ENCODE measurements at regions not wholly inside any gene's neighbourhood (a gene's known extent, or its start where the extent isn't known, plus 50 kb on each side); places are given as distances from the start of the nearest gene placed in this dataset.
A peak's percentile ranks its signal among the peaks of the same experiment; 100 is the strongest.

GRCh38 chr1:100622506-100622905 is 84.6 kb downstream of the GPR88 start:
- no peak for DNase-seq (ENCODE audit: low read depth)
- no peak overlapping the region for H3K4me3 ChIP-seq (replicated peaks; ENCODE audit: low read depth, low read length)
- TF ChIP-seq CTCF (IDR thresholded peaks at IDR 0.05; ENCODE audit: low read length, missing control alignments) = no peak

GRCh38 chr1:100622966-100623762 is 85.2 kb downstream of the GPR88 start:
- no peak overlapping the region for H3K4me3 ChIP-seq (replicated peaks; ENCODE audit: low read depth, low read length)
- peak; percentile 78 for DNase-seq (ENCODE audit: low read depth)

GRCh38 chr1:100624886-100625610 is 87.1 kb downstream of the GPR88 start:
- DNase-seq (ENCODE audit: low read depth) = no peak
- no peak overlapping the region for H3K4me3 ChIP-seq (replicated peaks; ENCODE audit: low read depth, low read length)
- TF ChIP-seq CTCF (IDR thresholded peaks at IDR 0.05; ENCODE audit: low read length, missing control alignments) = no peak

More at GRCh38 chr1:100622966-100623762, 85.2 kb downstream of the GPR88 start:
- no peak for TF ChIP-seq CTCF (IDR thresholded peaks at IDR 0.05; ENCODE audit: low read length, missing control alignments)

GRCh38 chr1:100626397-100626796 is 88.5 kb downstream of the GPR88 start:
- no peak for TF ChIP-seq CTCF (IDR thresholded peaks at IDR 0.05; ENCODE audit: low read length, missing control alignments)
- DNase-seq (ENCODE audit: low read depth) = no peak
- H3K4me3 ChIP-seq (replicated peaks; ENCODE audit: low read depth, low read length) = no peak overlapping the region

GRCh38 chr1:100627054-100627716 is 89.2 kb downstream of the GPR88 start:
- no peak for TF ChIP-seq CTCF (IDR thresholded peaks at IDR 0.05; ENCODE audit: low read length, missing control alignments)
- DNase-seq (ENCODE audit: low read depth) = peak; percentile 83
- no peak overlapping the region for H3K4me3 ChIP-seq (replicated peaks; ENCODE audit: low read depth, low read length)

GRCh38 chr1:100627936-100628335 is 90.0 kb downstream of the GPR88 start:
- H3K4me3 ChIP-seq (replicated peaks; ENCODE audit: low read depth, low read length) = no peak overlapping the region
- no peak for TF ChIP-seq CTCF (IDR thresholded peaks at IDR 0.05; ENCODE audit: low read length, missing control alignments)
- DNase-seq (ENCODE audit: low read depth) = no peak

Measured in fibroblast of pulmonary artery (primary cell).